Fibroblast of villous mesenchyme (primary cell): ENCODE measurements at regions not wholly inside any gene's neighbourhood (a gene's known extent, or its start where the extent isn't known, plus 50 kb on each side); places are given as distances from the start of the nearest gene placed in this dataset.

Experiments used
- DNase-seq: peaks from one replicate; pipeline ENCODE4 v3.0.0-alpha.2; 2010; ENCODE audit warnings: low read depth
- H3K4me3 ChIP-seq: 2 replicates; pipeline ENCODE4 v1.5.1; 2011; ENCODE audit warnings: low read depth, mild to moderate bottlenecking, low read length
- CTCF ChIP-seq: IDR thresholded peaks from 2 replicates; pipeline ENCODE4 v1.5.1; 2012; ENCODE audit warnings: low read depth, mild to moderate bottlenecking, low read length; ENCODE audit not compliant: insufficient read depth

- no peak overlapping the region for H3K4me3 ChIP-seq
- TF ChIP-seq CTCF: no peak
- no peak for DNase-seq
These were observed 240.7 kb upstream of the CIBAR2 start for GRCh38 chr16:85353013-85353412.

GRCh38 chr16:85353839-85354685, 241.8 kb upstream of the CIBAR2 start:
- DNase-seq: no peak
- no peak for TF ChIP-seq CTCF
- H3K4me3 ChIP-seq: no peak overlapping the region

GRCh38 chr16:85354686-85355514, 242.6 kb upstream of the CIBAR2 start:
- peak; percentile 99 for DNase-seq
- no peak overlapping the region for H3K4me3 ChIP-seq
- TF ChIP-seq CTCF: no peak

- no peak for DNase-seq
- no peak for TF ChIP-seq CTCF
- no peak overlapping the region for H3K4me3 ChIP-seq
These were observed 243.2 kb upstream of the CIBAR2 start for GRCh38 chr16:85355515-85355837.

- H3K4me3 ChIP-seq: no peak overlapping the region
- no peak for DNase-seq
- TF ChIP-seq CTCF: no peak
These were observed 243.9 kb upstream of the CIBAR2 start for GRCh38 chr16:85356157-85356556.

- no peak for DNase-seq
- no peak for TF ChIP-seq CTCF
- H3K4me3 ChIP-seq: no peak overlapping the region
These were observed 245.1 kb upstream of the CIBAR2 start for GRCh38 chr16:85357323-85357722.
